ENCODE measurements at regions not wholly inside any gene's neighbourhood (a gene's known extent, or its start where the extent isn't known, plus 50 kb on each side); places are given as distances from the start of the nearest gene placed in this dataset.

- TF ChIP-seq SP2 (IDR thresholded peaks at IDR 0.05; ENCODE audit: extremely low read depth, low read depth, low read length, poor library complexity, severe bottlenecking) (no peak), MTA1 (IDR thresholded peaks at IDR 0.05; ENCODE audit: borderline replicate concordance) (no peak)
- TF ChIP-seq, protein P1, sequence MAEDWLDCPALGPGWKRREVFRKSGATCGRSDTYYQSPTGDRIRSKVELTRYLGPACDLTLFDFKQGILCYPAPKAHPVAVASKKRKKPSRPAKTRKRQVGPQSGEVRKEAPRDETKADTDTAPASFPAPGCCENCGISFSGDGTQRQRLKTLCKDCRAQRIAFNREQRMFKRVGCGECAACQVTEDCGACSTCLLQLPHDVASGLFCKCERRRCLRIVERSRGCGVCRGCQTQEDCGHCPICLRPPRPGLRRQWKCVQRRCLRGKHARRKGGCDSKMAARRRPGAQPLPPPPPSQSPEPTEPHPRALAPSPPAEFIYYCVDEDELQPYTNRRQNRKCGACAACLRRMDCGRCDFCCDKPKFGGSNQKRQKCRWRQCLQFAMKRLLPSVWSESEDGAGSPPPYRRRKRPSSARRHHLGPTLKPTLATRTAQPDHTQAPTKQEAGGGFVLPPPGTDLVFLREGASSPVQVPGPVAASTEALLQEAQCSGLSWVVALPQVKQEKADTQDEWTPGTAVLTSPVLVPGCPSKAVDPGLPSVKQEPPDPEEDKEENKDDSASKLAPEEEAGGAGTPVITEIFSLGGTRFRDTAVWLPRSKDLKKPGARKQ (CRISPR knock-in tag; IDR thresholded peaks at IDR 0.05) = no peak
- TF ChIP-seq, protein P2, sequence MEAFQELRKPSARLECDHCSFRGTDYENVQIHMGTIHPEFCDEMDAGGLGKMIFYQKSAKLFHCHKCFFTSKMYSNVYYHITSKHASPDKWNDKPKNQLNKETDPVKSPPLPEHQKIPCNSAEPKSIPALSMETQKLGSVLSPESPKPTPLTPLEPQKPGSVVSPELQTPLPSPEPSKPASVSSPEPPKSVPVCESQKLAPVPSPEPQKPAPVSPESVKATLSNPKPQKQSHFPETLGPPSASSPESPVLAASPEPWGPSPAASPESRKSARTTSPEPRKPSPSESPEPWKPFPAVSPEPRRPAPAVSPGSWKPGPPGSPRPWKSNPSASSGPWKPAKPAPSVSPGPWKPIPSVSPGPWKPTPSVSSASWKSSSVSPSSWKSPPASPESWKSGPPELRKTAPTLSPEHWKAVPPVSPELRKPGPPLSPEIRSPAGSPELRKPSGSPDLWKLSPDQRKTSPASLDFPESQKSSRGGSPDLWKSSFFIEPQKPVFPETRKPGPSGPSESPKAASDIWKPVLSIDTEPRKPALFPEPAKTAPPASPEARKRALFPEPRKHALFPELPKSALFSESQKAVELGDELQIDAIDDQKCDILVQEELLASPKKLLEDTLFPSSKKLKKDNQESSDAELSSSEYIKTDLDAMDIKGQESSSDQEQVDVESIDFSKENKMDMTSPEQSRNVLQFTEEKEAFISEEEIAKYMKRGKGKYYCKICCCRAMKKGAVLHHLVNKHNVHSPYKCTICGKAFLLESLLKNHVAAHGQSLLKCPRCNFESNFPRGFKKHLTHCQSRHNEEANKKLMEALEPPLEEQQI (IDR thresholded peaks at IDR 0.05) = no peak
Measured at GRCh38 chr1:59025898-59026426, 242.1 kb upstream of the JUN start (continued).

- DNase-seq (ENCODE audit: extremely low read depth in 1 of 4, low spot score in 3 of 4) (no peak), ATAC-seq (no peak), FAIRE-seq (no peak)
- no peak overlapping the region; a peak in 1 of 4 replicates for H3K9ac ChIP-seq (ENCODE audit: insufficient read depth in 1 of 2, low read depth in 2 of 2, low read length in 2 of 2)
- H3K4me2 ChIP-seq (ENCODE audit: insufficient read depth, low read length) = no peak overlapping the region
- H3K36me3 ChIP-seq (ENCODE audit: control insufficient read depth, insufficient read depth, low read length) = no peaks in the 10 kb centered on the region
- no peaks in the 10 kb centered on the region for H3K9me3 ChIP-seq (replicated peaks; ENCODE audit: control insufficient read depth, insufficient read depth, low read depth, low read length)
- in situ Hi-C loops (cut with MboI) = no loop called here
- no TSS peak for BruUV-seq (replicated peaks)
- no peaks in the 10 kb centered on the region for H3K9me1 ChIP-seq (ENCODE audit: control insufficient read depth, insufficient read depth, low read length)
- peaks cover 0 to 4% of the 10 kb centered on the region in 2 experiments; a peak in 1 of 5 replicates for H3K4me1 ChIP-seq (replicated peaks in 1 of 2; ENCODE audit: control insufficient read depth in 2 of 2, insufficient read depth in 2 of 2, low read length in 2 of 2)
- H3K27me3 ChIP-seq (ENCODE audit: control insufficient read depth in 2 of 2, insufficient read depth in 2 of 2, low read length in 2 of 2) = no peaks in the 10 kb centered on the region
- intact Hi-C loops (cut with micrococcal nuclease) = no loop called here
- no peak overlapping the region for H2AFZ ChIP-seq (ENCODE audit: low read depth, low read length)
- no peak overlapping the region for H3K4me3 ChIP-seq
- no peaks in the 10 kb centered on the region for H3K79me2 ChIP-seq (ENCODE audit: control insufficient read depth, insufficient read depth, low read length)
- WGBS (ENCODE audit: insufficient coverage, low coverage, missing lambda C conversion rate) = 3% methylated on average over 6 of the region's 6 CpGs
- ChIA-PET CTCF (ENCODE audit: low intra/inter-chr PET ratio) (no interaction called here), POLR2A (interaction anchor here (1.5 kb wide), 1 partner anchor 12 kb away, joined by 3 read pairs; no protein-coding TSS in a partner anchor)
- H3K27ac ChIP-seq (ENCODE audit: extremely low read depth, low read depth, low read length) = no peak overlapping the region
- H4K20me1 ChIP-seq (replicated peaks; ENCODE audit: control insufficient read depth, insufficient read depth, low read length) = no peaks in the 10 kb centered on the region
- TF ChIP-seq PBX2 (CRISPR knock-in tag; IDR thresholded peaks at IDR 0.05; ENCODE audit: low read depth) (no peak), PBX2 (tag; conservative IDR thresholded peaks at IDR 0.05; ENCODE audit: low read depth) (peak; percentile 53; the same call in 1 of the 2 replicates), ESRRA (IDR thresholded peaks at IDR 0.05; ENCODE audit: borderline replicate concordance, low read depth) (no peak), ZNF766 (CRISPR knock-in tag; conservative IDR thresholded peaks at IDR 0.05) (no peak), WHSC1 (IDR thresholded peaks at IDR 0.05; ENCODE audit: low read length) (no peak), TRIM24 (IDR thresholded peaks at IDR 0.05) (no peak), HES1 (IDR thresholded peaks at IDR 0.05; ENCODE audit: low read depth) (peak; percentile 95), RBBP5 (IDR thresholded peaks at IDR 0.05; ENCODE audit: borderline replicate concordance, insufficient read depth, low read length, poor library complexity, severe bottlenecking) (no peak)
Measured at GRCh38 chr1:59026472-59026948, 242.7 kb upstream of the JUN start.
